RWPE2 (cell line): ENCODE measurements at regions not wholly inside any gene's neighbourhood (a gene's known extent, or its start where the extent isn't known, plus 50 kb on each side); places are given as distances from the start of the nearest gene placed in this dataset.
"Not testable (repeated sequence)": the region's sequence is repeated elsewhere in the genome, so short reads cannot be mapped to it uniquely, and the experiment has no call there.

Experiments
- ATAC-seq: fragments of 200-7000 bp; cut with Tn5 transposase; 3 replicates; pipeline ENCODE4 v1.9.1; 2021; ENCODE audit warnings: low read depth
- DNase-seq: peaks from one replicate; pipeline ENCODE4 v3.0.0-alpha.2; 2020; ENCODE audit warnings: low spot score
- H3K27ac ChIP-seq: fragments of 450-650 bp; 2 replicates; pipeline ENCODE4 v1.5.1; 2017; ENCODE audit warnings: mild to moderate bottlenecking; ENCODE audit not compliant: poor library complexity, severe bottlenecking
- H3K27me3 ChIP-seq: fragments of 250-450 bp; sonication (Bioruptor Pico); 2 replicates; pipeline ENCODE4 v1.5.1; 2021; ENCODE audit warnings: mild to moderate bottlenecking, moderate library complexity; ENCODE audit not compliant: insufficient read depth, poor library complexity, severe bottlenecking
- H3K36me3 ChIP-seq: fragments of 250-450 bp; sonication (Bioruptor Pico); 2 replicates; pipeline ENCODE4 v1.5.1; 2020; ENCODE audit warnings: low read depth, mild to moderate bottlenecking, moderate library complexity
- H3K4me1 ChIP-seq: fragments of 250-450 bp; sonication (Bioruptor Pico); 2 replicates; pipeline ENCODE4 v1.5.1; 2021; ENCODE audit warnings: mild to moderate bottlenecking, moderate library complexity; ENCODE audit not compliant: insufficient read depth, poor library complexity, severe bottlenecking
- H3K4me3 ChIP-seq: fragments of 250-450 bp; sonication (Bioruptor Pico); 2 replicates; pipeline ENCODE4 v1.5.1; 2021; ENCODE audit warnings: mild to moderate bottlenecking, moderate library complexity; ENCODE audit not compliant: severe bottlenecking
- H3K9me3 ChIP-seq: fragments of 250-450 bp; sonication (Bioruptor Pico); 2 replicates; pipeline ENCODE4 v1.5.1; 2021; ENCODE audit warnings: mild to moderate bottlenecking, moderate library complexity; ENCODE audit not compliant: severe bottlenecking
- TF ChIP-seq, protein P1 (sequence below): fragments of 450-650 bp; IDR thresholded peaks from one replicate; pipeline ENCODE4 v1.5.1; 2017; ENCODE audit warnings: mild to moderate bottlenecking, moderate library complexity; ENCODE audit not compliant: poor library complexity, severe bottlenecking

DNA sequence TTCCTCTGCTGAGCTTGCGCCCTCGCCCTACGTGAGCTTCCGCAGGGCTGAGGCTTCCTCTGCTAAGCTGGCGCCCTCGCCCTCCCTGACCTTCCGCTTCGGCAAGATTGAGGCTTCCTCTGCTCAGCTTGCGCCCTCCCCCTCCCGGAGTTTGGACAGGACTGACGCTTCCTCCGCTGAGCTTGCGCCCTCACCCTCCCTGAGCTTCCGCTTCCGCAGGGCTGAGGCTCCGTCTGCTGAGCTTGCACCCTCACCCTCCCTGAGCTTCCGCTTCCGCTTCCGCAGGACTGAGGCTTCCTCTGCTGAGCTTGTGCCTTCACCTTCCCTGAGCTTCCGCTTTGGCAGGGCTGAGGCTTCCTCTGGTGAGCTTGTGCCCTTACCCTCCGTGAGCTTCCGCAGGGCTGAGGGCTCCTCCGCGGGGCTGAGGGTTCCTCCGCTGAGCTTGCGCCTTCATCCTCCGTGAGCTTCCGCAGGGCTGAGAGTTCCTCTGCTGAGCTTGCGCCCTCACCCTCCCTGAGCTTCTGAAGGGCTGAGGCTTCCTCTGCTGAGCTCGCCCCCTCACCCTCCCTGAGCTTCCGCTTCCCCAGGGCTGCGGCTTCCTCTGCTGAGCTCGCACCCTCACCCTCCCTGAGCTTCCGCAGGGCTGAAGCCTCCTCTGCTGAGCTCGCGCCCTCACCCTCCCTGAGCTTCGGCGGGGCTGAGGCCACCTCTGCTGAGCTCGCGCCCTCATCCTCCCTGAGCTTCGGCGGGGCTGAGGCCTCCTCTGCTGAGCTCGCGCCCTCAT, 753.6 kb upstream of the TPTE start:
- DNase-seq (no peak), ATAC-seq (no peak; the same call in 2 of the 3 replicates)
- Histone ChIP-seq H3K4me3 (no peak overlapping the region), H3K9me3 (no peaks in the 10 kb centered on the region), H3K36me3 (no peaks in the 10 kb centered on the region), H3K27me3 (no peaks in the 10 kb centered on the region), H3K27ac (no peak overlapping the region), H3K4me1 (no peaks in the 10 kb centered on the region)
- TF ChIP-seq, protein P1, sequence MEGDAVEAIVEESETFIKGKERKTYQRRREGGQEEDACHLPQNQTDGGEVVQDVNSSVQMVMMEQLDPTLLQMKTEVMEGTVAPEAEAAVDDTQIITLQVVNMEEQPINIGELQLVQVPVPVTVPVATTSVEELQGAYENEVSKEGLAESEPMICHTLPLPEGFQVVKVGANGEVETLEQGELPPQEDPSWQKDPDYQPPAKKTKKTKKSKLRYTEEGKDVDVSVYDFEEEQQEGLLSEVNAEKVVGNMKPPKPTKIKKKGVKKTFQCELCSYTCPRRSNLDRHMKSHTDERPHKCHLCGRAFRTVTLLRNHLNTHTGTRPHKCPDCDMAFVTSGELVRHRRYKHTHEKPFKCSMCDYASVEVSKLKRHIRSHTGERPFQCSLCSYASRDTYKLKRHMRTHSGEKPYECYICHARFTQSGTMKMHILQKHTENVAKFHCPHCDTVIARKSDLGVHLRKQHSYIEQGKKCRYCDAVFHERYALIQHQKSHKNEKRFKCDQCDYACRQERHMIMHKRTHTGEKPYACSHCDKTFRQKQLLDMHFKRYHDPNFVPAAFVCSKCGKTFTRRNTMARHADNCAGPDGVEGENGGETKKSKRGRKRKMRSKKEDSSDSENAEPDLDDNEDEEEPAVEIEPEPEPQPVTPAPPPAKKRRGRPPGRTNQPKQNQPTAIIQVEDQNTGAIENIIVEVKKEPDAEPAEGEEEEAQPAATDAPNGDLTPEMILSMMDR, result no peak

GRCh38 chr21:9768376-9769130, 752.8 kb upstream of the TPTE start:
- H3K27ac ChIP-seq, H3K27me3 ChIP-seq, H3K36me3 ChIP-seq, H3K4me3 ChIP-seq, H3K9me3 ChIP-seq, H3K4me1 ChIP-seq, ATAC-seq, DNase-seq: not testable (repeated sequence)

- H3K36me3 ChIP-seq, H3K27ac ChIP-seq, H3K9me3 ChIP-seq, H3K27me3 ChIP-seq, ATAC-seq, H3K4me1 ChIP-seq, DNase-seq, H3K4me3 ChIP-seq: not testable (repeated sequence)
Measured at GRCh38 chr21:9769131-9769498, 752.3 kb upstream of the TPTE start.

DNA sequence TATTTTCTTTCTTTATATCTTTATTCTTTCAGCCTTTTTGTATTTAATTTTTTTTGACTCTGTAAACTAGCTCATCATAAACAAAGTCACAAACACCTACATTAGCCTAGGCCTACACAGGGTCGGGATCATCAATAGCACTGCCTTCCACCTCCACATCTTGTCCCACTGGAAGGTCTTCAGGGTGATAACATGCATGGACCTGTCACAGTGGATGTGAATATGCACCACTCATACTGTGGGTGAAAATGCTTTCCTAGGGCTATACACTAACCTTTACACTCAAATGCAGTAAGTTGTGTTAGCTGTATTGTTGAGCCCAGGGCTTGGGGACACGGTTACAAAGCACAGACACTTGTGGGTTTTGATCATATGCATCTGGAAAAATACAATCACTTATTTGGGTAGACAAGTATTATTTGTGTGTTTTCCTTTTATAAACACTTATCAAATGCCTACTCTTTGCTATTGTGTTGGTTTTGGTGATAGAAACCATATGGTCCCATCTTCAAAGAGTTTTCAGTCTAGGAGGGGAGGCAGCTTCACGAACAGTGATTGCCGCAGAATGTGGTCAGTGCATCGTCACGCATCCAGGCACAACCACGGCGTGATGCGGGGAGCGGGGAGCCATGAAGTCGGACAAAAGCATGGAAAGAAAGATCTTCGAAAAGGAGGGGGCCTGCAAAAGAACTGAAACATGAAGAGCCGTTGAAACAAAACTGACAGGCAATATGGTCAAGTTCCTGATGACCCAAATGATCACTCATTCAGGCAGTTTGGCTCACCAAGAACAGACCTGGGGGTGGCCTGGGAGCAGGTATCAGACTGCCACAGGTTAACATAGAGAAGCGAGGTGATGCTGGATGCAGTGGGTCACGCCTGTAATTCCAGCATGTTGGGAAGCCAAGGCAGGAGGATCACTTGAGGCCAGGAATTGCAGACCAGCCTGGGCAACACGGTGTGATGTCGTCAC, 751.4 kb upstream of the TPTE start:
- not testable (repeated sequence) for H3K4me3 ChIP-seq, DNase-seq, H3K4me1 ChIP-seq, H3K27ac ChIP-seq, H3K9me3 ChIP-seq, H3K27me3 ChIP-seq, ATAC-seq, H3K36me3 ChIP-seq

DNA sequence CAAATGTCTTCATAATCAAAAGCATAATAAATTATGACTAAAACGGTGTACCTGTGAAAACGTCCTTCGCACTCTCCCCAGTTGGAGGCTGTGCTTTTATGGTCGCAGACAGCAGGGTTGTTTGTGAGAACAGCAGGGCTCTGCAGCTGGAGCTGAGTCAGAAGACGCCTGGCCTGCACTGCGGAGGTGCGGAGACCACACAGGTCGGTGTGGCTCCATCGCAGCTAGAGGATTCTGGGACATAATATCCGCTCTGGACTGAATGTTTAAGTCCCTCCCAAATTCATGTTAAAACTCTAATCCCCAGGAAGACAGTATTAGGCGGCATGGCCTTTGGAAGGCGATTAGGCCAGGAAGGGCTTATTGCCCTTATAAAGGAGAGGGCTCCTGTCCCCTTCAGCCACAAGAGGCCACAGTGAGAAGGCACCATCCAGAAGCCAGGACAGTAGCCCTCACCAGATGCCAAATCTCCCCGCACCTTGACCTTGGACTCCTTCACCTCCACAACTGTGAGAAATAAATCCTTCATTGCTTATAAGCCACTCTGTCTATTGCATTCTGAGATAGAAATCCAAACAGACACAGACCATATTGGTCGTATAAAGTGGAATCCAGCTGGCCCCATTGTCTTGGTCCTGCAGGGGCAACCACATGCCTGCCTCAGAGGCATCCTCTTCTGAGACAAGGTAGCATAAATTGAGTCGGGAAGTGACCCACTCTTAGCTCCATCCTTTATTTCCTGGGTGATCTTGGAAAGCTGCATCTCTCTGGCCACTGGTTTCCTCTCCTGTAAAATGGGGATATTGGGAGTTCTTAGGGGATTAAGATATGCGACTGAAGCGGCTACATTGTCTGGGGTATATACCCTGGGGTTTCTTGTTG, 749.7 kb upstream of the TPTE start:
- not testable (repeated sequence) for H3K27me3 ChIP-seq, H3K9me3 ChIP-seq, DNase-seq, H3K27ac ChIP-seq, H3K4me3 ChIP-seq, H3K36me3 ChIP-seq, H3K4me1 ChIP-seq, ATAC-seq

GRCh38 chr21:9772348-9772672, 749.1 kb upstream of the TPTE start:
- DNase-seq, result no peak
- TF ChIP-seq, protein P1, result no peak
- no peak overlapping the region for H3K4me3 ChIP-seq
- H3K9me3 ChIP-seq, result peaks cover 6% of the 10 kb centered on the region
- H3K36me3 ChIP-seq, result no peaks in the 10 kb centered on the region
- ATAC-seq, result no peak
- H3K27ac ChIP-seq, result no peak overlapping the region
- H3K27me3 ChIP-seq, result no peaks in the 10 kb centered on the region
- H3K4me1 ChIP-seq, result no peaks in the 10 kb centered on the region

- not testable (repeated sequence) for H3K36me3 ChIP-seq, H3K4me3 ChIP-seq, H3K27me3 ChIP-seq, DNase-seq, H3K4me1 ChIP-seq, H3K27ac ChIP-seq, H3K9me3 ChIP-seq, ATAC-seq
Measured at GRCh38 chr21:9772877-9773420, 748.4 kb upstream of the TPTE start.
